MM.1S (cell line): ENCODE measurements at regions not wholly inside any gene's neighbourhood (a gene's known extent, or its start where the extent isn't known, plus 50 kb on each side); places are given as distances from the start of the nearest gene placed in this dataset.

Experiments used
- CTCF ChIP-seq: fragments of 300-600 bp; sonication (generic); IDR thresholded peaks from 2 replicates; pipeline ENCODE4 v1.5.1; 2016; ENCODE audit warnings: antibody characterized with exemption, low read length, mixed read lengths
- EZH2 ChIP-seq: fragments of 300-600 bp; sonication (generic); optimal IDR thresholded peaks from 2 replicates; pipeline ENCODE3; 2017; ENCODE audit warnings: low read depth, mild to moderate bottlenecking, antibody characterized with exemption, low read length, mixed read lengths

GRCh38 chr14:83470466-83470865 is 1936.8 kb upstream of the SEL1L start:
- no peak for TF ChIP-seq CTCF
- no peak for TF ChIP-seq EZH2
